Hepatocyte (in vitro differentiated cells): ENCODE measurements at regions not wholly inside any gene's neighbourhood (a gene's known extent, or its start where the extent isn't known, plus 50 kb on each side); places are given as distances from the start of the nearest gene placed in this dataset.

Experiments used
- CTCF ChIP-seq: fragments of 200-600 bp; sonication (generic); IDR thresholded peaks from 2 replicates; pipeline ENCODE4 v1.5.1; 2016; ENCODE audit warnings: antibody characterized with exemption, mild to moderate bottlenecking; ENCODE audit not compliant: poor library complexity
- EZH2 ChIP-seq: fragments of 200-600 bp; sonication (generic); IDR thresholded peaks from 2 replicates; pipeline ENCODE4 v1.6.1; 2016; ENCODE audit warnings: antibody characterized with exemption, mild to moderate bottlenecking, borderline replicate concordance
- EZH2phosphoT487 ChIP-seq: fragments of 200-600 bp; sonication (generic); IDR thresholded peaks from one replicate; pipeline ENCODE4 v1.6.1; 2018; ENCODE audit warnings: antibody characterized with exemption, mild to moderate bottlenecking, low read depth, moderate library complexity; ENCODE audit not compliant: unreplicated experiment, severe bottlenecking

GRCh38 chr18:27719680-27720079 is 457.2 kb downstream of the CDH2 start:
- no peak for TF ChIP-seq CTCF
- no peak for TF ChIP-seq EZH2
- no peak for TF ChIP-seq EZH2phosphoT487
